ENCODE measurements at regions not wholly inside any gene's neighbourhood (a gene's known extent, or its start where the extent isn't known, plus 50 kb on each side); places are given as distances from the start of the nearest gene placed in this dataset.

DNA sequence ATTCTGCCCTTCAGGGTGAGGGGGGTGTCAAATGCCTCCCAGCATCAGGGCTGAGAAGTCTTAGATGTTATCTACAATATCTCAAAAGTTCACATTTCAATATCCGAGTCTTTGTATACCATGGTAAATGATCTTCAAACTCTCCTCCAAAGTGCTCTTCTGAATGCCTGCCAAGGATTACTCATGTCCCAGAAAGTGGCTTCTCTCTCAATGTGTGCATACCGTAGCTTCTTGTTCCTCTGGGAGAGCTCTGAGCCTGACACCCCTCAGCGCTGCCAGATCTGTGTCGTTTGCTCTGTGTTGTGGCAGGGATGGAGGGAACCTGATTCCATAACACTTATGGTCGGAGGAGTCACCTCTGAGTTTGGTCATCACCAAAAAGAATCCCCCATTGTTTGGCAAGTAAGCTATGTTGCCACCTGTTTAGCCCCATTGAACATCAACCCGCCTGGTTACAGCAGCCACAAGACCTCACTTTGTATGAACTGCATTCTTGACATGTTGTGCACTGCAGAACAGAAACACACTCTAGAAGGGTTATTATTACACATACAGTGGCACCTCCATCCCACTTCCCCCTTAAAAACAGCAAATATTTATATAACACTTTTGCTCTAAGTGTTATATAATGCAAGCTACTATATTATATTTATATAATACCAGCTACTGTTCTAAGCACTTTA is 163.1 kb upstream of the MIR17HG start:
- no peaks in the 10 kb centered on the region for H3K27me3 Mint-ChIP-seq (ENCODE audit: low read depth, poor library complexity)
- DNase-seq = peak; percentile 4
- H3K36me3 Mint-ChIP-seq (ENCODE audit: low read depth) = peaks cover 11% of the 10 kb centered on the region
- no peak overlapping the region for H3K4me3 Mint-ChIP-seq
- peaks cover 10% of the 10 kb centered on the region for H3K9me3 Mint-ChIP-seq
- peaks cover 58% of the 10 kb centered on the region for H3K4me1 Mint-ChIP-seq
- peak overlapping the region; percentile 87 for H3K27ac Mint-ChIP-seq
- TF ChIP-seq, protein P1, sequence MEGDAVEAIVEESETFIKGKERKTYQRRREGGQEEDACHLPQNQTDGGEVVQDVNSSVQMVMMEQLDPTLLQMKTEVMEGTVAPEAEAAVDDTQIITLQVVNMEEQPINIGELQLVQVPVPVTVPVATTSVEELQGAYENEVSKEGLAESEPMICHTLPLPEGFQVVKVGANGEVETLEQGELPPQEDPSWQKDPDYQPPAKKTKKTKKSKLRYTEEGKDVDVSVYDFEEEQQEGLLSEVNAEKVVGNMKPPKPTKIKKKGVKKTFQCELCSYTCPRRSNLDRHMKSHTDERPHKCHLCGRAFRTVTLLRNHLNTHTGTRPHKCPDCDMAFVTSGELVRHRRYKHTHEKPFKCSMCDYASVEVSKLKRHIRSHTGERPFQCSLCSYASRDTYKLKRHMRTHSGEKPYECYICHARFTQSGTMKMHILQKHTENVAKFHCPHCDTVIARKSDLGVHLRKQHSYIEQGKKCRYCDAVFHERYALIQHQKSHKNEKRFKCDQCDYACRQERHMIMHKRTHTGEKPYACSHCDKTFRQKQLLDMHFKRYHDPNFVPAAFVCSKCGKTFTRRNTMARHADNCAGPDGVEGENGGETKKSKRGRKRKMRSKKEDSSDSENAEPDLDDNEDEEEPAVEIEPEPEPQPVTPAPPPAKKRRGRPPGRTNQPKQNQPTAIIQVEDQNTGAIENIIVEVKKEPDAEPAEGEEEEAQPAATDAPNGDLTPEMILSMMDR (IDR thresholded peaks at IDR 0.05) = no peak

DNA sequence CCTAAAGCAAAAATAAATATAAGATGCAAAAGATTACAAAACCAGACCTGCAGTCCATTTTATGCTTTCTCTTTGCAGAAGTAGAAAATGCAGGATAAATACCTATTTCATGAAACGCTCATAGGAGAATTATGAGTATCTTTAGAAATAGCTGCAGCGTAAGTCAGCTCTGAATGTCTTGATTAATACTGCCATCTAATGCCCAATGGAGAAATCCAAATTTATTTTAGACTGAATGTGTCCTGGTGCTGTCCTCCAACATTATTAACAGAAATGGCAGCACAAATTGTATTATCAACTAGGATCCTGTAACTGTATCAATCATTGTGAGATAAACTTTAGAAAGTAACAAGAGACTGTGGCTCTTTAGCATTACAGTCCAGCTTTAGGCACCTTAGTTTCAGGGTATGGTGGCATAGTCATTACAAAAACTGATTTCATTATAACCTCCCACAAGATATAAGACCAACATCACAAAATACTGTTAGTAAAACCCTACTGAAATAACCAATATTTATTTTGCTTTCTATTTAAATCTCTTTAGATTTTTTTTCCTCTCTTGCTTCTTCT is 162.1 kb upstream of the MIR17HG start:
- peak overlapping the region; percentile 23 for H3K27ac Mint-ChIP-seq
- peaks cover 12% of the 10 kb centered on the region for H3K9me3 Mint-ChIP-seq
- H3K4me1 Mint-ChIP-seq = peaks cover 58% of the 10 kb centered on the region
- TF ChIP-seq, protein P1 (IDR thresholded peaks at IDR 0.05) = peak; percentile 25
- H3K36me3 Mint-ChIP-seq (ENCODE audit: low read depth) = peaks cover 10% of the 10 kb centered on the region
- H3K4me3 Mint-ChIP-seq = no peak overlapping the region
- H3K27me3 Mint-ChIP-seq (ENCODE audit: low read depth, poor library complexity) = no peaks in the 10 kb centered on the region
- DNase-seq = no peak

DNA sequence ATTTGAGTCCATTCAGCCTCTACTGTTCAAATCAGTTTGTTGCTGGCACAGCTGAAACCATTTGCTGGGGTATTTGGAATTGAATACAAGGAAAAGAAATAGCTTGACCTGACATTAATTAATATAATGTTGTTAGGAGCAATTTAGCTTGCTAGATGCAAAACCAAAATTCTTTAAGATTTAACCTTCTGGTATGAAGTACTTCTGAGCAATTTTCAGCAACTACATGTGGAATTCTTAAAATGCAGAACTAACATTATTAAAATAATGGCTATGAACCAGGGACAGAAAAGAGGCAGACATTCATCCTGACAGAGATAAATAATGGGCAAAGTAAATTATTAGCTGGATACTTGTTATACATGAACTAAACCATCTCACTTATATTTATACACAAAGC is 160.0 kb upstream of the MIR17HG start:
- TF ChIP-seq, protein P1 (IDR thresholded peaks at IDR 0.05) = no peak
- Mint-ChIP-seq H3K9me3 (peaks cover 6% of the 10 kb centered on the region), H3K4me1 (peaks cover 50% of the 10 kb centered on the region), H3K27me3 (ENCODE audit: low read depth, poor library complexity) (no peaks in the 10 kb centered on the region), H3K36me3 (ENCODE audit: low read depth) (peaks cover 4% of the 10 kb centered on the region), H3K4me3 (no peak overlapping the region), H3K27ac (no peak overlapping the region)
- no peak for DNase-seq

DNA sequence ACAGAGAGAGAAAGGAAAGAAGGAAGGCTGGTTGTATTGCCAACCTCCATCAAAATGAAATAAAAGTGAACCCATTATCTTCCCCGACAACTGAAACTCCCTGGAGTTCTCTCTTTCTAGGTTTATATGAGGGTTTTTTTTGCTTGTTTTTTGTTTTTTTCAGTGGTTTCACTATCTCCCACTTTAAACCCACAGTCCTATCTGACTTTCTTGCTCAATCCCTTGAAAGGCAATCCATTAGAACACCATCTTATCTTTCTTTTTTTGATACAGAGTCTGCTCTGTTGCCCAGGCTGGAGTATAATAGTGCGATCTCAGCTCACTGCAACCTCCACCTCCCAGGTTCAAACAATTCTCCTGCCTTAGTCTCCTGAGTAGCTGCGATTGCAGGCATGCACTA is 158.0 kb upstream of the MIR17HG start:
- Mint-ChIP-seq H3K4me3 (no peak overlapping the region), H3K27me3 (ENCODE audit: low read depth, poor library complexity) (no peaks in the 10 kb centered on the region), H3K36me3 (ENCODE audit: low read depth) (peaks cover 21% of the 10 kb centered on the region), H3K9me3 (peaks cover 17% of the 10 kb centered on the region), H3K4me1 (peaks cover 30% of the 10 kb centered on the region), H3K27ac (no peak overlapping the region)
- DNase-seq = no peak
- TF ChIP-seq, protein P1 (IDR thresholded peaks at IDR 0.05) = no peak

DNA sequence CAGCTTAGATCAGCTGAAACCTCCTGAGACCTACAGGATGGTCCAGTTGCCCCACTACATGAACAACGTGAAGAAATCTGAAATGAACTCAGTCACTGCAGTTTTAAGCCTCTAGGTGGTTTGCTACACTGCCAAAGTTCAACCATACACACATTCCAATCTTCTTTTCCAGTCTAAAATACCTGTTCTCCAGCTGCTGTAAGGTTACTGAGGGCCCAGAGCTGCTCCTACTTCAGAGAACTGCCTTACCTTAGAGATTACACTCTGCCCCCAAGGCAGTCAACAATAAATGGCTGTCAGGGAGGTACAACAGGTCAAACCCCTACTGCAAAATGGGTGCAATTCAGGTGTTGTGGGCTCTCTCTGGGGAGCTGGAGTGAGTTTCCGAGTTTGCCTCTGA is 154.1 kb upstream of the MIR17HG start:
- Mint-ChIP-seq H3K4me3 (no peak overlapping the region), H3K4me1 (peaks cover under 1% of the 10 kb centered on the region), H3K9me3 (peaks cover 18% of the 10 kb centered on the region), H3K27ac (no peak overlapping the region), H3K27me3 (ENCODE audit: low read depth, poor library complexity) (no peaks in the 10 kb centered on the region), H3K36me3 (ENCODE audit: low read depth) (peaks cover 22% of the 10 kb centered on the region)
- no peak for DNase-seq
- TF ChIP-seq, protein P1 (IDR thresholded peaks at IDR 0.05) = no peak

DNA sequence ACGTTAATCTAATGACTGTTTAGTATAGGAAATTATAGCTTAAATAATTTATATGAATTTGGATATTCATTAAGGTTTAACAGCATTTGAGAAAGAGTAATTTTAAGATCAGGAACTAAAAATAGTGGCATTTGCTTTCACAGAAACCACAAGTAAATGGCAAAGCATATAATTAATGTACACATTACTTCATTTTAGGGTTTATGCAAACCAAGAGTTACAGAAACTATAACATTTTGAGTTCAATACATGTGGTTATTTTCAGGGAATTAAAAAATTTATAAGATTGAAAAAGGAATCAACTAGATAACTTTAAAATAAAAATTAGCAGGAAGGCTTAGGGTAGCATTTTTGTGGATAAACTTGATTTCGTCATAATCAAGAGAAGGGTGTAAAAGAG is 151.7 kb upstream of the MIR17HG start:
- Mint-ChIP-seq H3K4me3 (no peak overlapping the region), H3K4me1 (peaks cover 5% of the 10 kb centered on the region), H3K27me3 (ENCODE audit: low read depth, poor library complexity) (no peaks in the 10 kb centered on the region), H3K36me3 (ENCODE audit: low read depth) (peaks cover 22% of the 10 kb centered on the region), H3K9me3 (peaks cover 15% of the 10 kb centered on the region), H3K27ac (no peak overlapping the region)
- DNase-seq = no peak
- TF ChIP-seq, protein P1 (IDR thresholded peaks at IDR 0.05) = no peak
